ENCODE measurements at regions not wholly inside any gene's neighbourhood (a gene's known extent, or its start where the extent isn't known, plus 50 kb on each side); places are given as distances from the start of the nearest gene placed in this dataset.

DNA sequence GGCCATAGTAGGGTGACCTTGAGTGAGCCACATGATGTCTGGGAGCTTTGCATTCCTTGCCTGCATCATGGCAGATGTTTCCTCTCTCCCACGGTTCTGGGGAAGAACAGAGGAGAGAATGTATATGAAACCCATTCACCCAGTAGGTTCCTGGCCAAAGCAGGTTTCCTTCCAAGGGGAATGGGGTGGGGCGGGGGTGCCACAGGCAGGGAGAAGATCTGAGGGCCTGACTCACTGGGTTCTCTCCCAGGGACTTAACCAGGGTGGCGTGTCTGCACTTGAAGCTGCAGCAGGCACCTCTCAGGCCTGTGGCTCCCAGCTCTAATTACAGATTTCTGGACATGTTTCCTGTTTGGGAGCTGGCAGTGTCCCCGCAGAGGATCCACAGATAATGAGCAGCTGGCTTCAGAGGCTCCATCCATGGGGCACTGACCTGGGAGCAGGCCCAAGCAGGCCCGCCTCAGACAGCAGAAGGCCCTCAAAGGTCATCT, 50.2 kb upstream of the ZMIZ1 start:
- peak; percentile 19 to 77 (median 39) for ATAC-seq
- intact Hi-C loops (cut with DNase I): no loop called here
- Histone ChIP-seq H3K4me1 (peaks cover 18% of the 10 kb centered on the region), H3K27me3 (ENCODE audit: insufficient read depth in 3 of 3, low read length in 2 of 3) (no peaks in the 10 kb centered on the region), H3K9me3 (no peaks in the 10 kb centered on the region), H3K27ac (peak overlapping the region; percentile 85), H3K4me3 (no peak overlapping the region), H3K36me3 (ENCODE audit: insufficient read depth in 1 of 2, low read depth in 1 of 2) (no peaks in the 10 kb centered on the region)
- DNase-seq: peak; percentile 32 to 72
- WGBS, 3 donors: 32 to 45% (median 36%) methylated on average over 5 of the region's 5 CpGs
- TF ChIP-seq, protein P1, sequence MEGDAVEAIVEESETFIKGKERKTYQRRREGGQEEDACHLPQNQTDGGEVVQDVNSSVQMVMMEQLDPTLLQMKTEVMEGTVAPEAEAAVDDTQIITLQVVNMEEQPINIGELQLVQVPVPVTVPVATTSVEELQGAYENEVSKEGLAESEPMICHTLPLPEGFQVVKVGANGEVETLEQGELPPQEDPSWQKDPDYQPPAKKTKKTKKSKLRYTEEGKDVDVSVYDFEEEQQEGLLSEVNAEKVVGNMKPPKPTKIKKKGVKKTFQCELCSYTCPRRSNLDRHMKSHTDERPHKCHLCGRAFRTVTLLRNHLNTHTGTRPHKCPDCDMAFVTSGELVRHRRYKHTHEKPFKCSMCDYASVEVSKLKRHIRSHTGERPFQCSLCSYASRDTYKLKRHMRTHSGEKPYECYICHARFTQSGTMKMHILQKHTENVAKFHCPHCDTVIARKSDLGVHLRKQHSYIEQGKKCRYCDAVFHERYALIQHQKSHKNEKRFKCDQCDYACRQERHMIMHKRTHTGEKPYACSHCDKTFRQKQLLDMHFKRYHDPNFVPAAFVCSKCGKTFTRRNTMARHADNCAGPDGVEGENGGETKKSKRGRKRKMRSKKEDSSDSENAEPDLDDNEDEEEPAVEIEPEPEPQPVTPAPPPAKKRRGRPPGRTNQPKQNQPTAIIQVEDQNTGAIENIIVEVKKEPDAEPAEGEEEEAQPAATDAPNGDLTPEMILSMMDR (IDR thresholded peaks at IDR 0.05): no peak
